ENCODE measurements at regions not wholly inside any gene's neighbourhood (a gene's known extent, or its start where the extent isn't known, plus 50 kb on each side); places are given as distances from the start of the nearest gene placed in this dataset.
"Not testable (repeated sequence)": the region's sequence is repeated elsewhere in the genome, so short reads cannot be mapped to it uniquely, and the experiment has no call there.

GRCh38 chr1:120664376-120665249 lies 59.1 kb upstream of the NBPF26 start:
- DNase-seq (ENCODE audit: low read depth): not testable (repeated sequence)

GRCh38 chr1:120665250-120665577 lies 58.5 kb upstream of the NBPF26 start:
- DNase-seq (ENCODE audit: low read depth): not testable (repeated sequence)

GRCh38 chr1:120668187-120668586 lies 55.6 kb upstream of the NBPF26 start:
- DNase-seq (ENCODE audit: low read depth): not testable (repeated sequence)
